Spleen (tissue), 7 donors: ENCODE measurements at regions not wholly inside any gene's neighbourhood (a gene's known extent, or its start where the extent isn't known, plus 50 kb on each side); places are given as distances from the start of the nearest gene placed in this dataset.

Experiments used
- CTCF ChIP-seq, 11 experiments: fragments of 200-600 bp in 7 of 11; fragments of 450-650 bp in 4 of 11; sonication (generic) in 4 of 11; IDR thresholded peaks in 8 of 11; conservative IDR thresholded peaks in 3 of 11; 1 replicate in 7 of 11; 2 replicates in 4 of 11; pipeline versions ENCODE4 v1.4.0 to v1.8.0; 2016 to 2021; ENCODE audit warnings: antibody characterized with exemption in 11 of 11, inconsistent platforms in 4 of 11, mild to moderate bottlenecking in 1 of 11
- POLR2A ChIP-seq, 3 donors: fragments of 450-650 bp; IDR thresholded peaks; one replicate each; pipeline ENCODE4 v1.5.1; 2017; ENCODE audit warnings: antibody characterized with exemption in 3 of 3, mild to moderate bottlenecking in 1 of 3
- POLR2AphosphoS5 ChIP-seq, 3 donors: sonication (generic); formaldehyde crosslinking; IDR thresholded peaks; one replicate each; pipeline ENCODE4 v1.5.1; 2017; ENCODE audit warnings: antibody characterized with exemption in 3 of 3
- donor health status: DM: no; HTN: no; CAD: no; lungs with moderate emphysema.
- donor health status: DM: no; HTN: no; CAD: no.
- donor health status: DM: no; HTN: no; CAD: no.

DNA sequence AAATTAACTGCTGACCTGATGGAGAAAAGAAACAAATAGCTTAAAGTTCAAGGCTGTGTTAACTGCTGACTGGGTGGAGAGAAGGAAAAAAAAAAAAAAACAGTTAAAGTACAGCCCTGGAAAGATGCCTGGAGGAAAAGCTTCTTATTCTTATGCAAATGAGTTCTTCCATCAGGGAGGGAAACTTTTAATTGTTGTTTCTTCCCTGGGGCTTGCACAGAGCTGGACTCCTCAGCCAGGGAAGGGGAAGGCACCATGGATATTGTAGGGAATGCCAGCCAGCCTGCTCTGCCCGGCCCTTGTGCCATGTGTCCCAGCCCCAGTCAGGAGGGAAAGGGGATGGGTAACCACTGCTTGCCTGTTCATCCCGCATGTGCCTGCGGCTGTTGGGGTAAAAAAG, 833.1 kb upstream of the CRIM1 start:
- TF ChIP-seq CTCF (IDR thresholded peaks at IDR 0.05 in 8 of 11, conservative IDR thresholded peaks at IDR 0.05 in 3 of 11), result no peak
- TF ChIP-seq POLR2AphosphoS5 (IDR thresholded peaks at IDR 0.05), result no peak
- no peak for TF ChIP-seq POLR2A (IDR thresholded peaks at IDR 0.05)
